NOMO-1 (cell line): ENCODE measurements at regions not wholly inside any gene's neighbourhood (a gene's known extent, or its start where the extent isn't known, plus 50 kb on each side); places are given as distances from the start of the nearest gene placed in this dataset.
"Not testable (repeated sequence)": the region's sequence is repeated elsewhere in the genome, so short reads cannot be mapped to it uniquely, and the experiment has no call there.

ENCODE experiments used
- DNase-seq, 2 experiments: peaks; one replicate each; lab custom pipeline; 2025; ENCODE audit not compliant: unreplicated experiment in 2 of 2; lab: John Stamatoyannopoulos, UW

DNA sequence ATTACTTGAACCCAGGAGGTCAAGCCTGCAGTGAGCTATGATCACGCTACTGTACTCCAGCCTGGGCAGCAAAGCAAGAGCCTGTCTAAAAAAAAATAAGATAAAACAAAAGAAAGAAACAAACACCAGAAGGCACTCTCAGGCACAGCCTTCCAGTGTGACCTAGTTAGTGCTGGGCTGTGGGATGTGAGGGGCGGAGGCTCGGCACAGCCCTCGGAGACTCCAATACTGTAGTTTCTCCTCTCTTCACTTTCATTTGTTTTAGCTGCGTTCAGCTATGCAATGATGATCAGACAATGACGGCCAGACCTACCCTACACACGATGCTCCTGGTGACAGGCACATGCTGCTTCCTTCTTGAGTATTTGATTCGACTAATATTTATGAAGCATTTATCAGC lies 127.7 kb downstream of the SOCS6 start:
- no peak for DNase-seq

DNA sequence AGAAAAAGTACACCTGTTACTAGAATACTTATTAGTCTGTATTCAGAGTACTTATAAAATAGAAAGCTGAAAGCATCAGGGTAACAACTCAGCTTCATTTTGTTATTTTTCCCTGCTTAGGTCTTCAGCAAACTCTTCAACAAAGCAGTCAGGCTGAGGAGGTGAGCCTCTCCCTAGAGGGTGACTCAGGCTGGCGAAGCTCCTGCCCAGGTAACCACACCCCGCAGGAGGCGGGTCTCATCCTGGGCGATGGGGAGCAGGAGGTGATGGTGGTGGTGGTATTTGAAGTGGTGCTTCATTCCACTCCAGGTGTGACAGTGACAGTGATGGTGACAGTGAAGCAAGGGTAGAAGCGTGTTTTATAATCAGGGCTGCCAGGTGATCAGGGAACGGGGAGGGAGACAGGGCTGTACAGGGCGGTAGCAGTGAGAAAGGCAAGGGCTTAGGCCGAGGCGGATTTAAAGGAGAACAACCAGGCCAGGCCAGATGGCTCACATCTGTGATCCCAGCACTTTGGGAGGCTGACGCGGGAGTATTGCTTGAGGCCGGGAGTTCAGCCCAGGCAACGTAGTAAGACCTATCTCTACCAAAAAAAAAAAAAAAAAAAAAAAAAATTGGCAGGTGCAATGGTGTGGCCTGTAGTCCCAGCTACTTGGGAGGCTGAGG lies 127.1 kb downstream of the SOCS6 start:
- DNase-seq: no peak

DNA sequence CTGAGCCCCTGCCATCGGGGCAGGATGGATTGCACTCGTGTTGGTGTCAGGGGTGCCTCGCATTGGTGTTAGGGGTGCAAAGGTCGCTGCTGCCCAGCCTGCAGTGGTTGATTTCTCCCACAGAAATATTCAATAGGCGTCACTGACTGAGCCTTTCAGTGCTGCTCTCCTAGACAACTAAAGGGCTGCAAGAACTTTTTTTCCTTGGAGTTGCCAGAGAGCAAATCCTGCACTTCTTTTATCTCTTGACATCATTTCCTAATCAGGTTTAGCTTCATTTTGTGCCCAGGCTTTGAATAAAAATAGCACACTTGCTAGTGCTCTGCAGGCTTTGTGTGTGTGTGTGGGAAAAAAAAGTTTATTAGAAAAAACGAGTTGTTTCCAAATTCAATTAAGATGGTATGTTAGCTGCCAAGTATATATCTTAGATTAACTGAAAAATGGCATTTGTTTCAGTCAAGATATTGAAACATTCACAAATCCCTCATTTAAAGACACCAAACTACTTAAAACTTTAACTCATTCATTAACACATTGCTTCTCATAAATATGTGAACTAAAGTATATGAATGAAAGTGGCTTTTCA lies 125.6 kb downstream of the SOCS6 start:
- no peak for DNase-seq

DNA sequence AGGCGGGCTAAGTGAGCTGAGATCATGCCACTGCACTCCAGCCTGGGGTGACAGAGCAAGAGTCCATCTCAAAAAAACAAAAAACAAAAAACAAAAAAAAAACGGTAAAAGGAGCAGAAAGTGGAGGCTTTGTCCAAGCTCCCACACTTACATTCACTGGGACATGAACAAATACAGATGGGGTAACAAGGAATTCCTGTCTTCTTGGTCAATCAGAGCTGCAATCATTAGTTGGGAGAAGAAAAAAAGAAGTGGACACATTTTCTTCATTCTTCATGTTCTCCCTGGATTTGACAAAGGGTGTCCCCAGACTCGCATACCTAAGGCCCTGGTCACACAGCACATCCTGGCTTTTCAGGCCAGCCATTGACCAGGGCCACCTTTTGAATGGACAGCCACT lies 124.6 kb downstream of the SOCS6 start:
- no peak for DNase-seq

DNA sequence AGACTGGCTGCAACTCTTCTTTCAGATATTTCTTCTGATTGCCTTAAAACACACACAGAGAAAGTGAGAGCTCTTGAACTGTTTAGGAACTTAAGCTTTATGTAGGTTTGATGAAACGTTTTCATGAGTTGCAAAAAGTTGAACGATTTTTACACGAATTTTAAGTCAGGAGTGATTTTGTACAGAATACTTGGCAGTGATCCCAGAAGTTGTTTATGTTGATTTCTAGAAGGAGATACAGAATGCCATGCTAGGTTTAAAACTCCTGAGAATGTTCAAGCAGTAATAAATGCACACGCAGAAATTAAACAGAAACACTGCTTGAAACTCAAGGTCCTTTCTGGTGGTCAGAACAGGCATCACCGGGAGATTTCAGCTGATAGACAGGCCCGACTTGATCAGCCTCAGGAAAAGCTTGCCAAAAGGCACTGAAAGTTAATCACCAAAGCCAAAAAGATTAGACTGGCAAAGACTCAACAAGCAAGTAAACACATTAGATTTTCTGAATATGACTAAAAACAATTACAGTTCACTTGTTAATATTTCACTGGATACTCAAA lies 123.1 kb downstream of the SOCS6 start:
- no peak for DNase-seq

DNA sequence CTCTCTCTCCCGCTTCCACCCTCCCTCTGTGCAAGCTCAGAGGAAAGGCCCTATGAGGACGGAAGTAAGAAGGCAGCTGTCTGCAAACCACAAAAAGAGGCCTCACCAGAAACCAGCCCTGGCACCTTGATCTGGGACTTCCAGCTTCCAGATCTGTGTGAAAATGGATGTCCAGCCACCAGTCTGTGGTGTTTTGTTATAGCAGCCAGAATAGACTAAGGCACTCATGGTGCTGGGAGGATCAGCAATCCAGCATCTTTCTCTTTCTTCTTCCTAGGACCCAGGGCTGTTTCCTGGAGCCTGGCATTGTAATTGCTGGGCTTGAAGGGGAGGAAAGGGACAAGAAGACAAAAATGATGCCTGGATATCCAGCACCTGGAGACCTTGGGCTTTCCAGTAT lies 122.5 kb downstream of the SOCS6 start:
- DNase-seq: no peak

DNA sequence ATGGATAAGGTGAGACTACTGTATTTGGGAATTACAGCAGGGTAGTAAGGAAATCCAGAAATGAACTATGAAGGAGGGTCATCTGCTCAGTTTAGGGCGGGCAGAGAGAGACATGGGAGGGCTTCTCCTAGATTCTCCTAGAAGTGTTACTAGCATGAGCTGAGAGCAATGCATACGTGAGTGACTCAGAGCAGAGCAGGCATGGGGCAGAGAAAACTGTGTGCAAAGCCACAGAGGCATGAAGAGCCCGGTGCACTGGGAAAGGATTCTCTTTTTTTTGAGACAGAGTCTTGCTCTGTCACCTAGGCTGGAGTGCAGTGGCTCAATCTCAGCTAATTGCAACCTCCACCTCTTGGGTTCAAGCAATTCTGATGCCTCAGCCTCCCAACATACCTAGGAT lies 116.2 kb downstream of the SOCS6 start:
- no peak for DNase-seq

DNA sequence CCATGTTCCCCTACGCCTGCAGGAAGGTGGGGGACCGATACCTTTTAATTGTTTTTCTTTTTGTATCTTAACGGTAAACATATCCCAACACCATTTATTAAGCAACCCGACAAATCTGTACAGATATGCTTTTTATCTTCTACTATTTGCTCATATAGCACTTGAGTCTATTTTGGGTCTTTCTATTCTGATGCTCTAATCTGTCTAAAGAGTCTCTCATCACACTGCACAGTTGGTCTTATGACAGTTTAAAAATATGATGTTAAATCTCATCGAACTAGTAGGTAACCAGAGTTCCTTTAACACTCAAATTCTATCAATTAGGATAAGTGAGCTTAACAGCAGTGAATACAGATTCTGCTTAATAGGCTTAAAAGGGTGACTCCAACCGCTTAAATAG lies 111.6 kb downstream of the SOCS6 start:
- no peak for DNase-seq

DNA sequence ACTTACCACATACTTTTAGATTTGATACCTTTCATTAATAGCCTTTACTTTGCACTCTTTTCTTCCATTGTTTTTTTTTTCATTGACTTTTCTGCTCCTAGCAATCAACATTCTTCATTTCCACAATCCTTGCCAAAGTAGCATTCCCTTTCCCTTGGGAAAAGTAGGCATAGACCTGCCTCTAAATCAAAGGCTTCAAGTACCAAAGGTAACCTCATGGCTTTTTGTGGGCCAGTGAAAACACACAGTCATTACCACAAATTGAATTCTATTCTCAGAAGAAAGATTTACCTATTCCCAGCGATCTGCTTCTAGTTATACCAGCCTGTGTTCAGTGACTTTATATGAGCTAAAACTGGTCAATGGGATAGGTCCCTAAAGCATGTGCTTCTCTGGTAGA lies 109.2 kb downstream of the SOCS6 start:
- no peak for DNase-seq

DNA sequence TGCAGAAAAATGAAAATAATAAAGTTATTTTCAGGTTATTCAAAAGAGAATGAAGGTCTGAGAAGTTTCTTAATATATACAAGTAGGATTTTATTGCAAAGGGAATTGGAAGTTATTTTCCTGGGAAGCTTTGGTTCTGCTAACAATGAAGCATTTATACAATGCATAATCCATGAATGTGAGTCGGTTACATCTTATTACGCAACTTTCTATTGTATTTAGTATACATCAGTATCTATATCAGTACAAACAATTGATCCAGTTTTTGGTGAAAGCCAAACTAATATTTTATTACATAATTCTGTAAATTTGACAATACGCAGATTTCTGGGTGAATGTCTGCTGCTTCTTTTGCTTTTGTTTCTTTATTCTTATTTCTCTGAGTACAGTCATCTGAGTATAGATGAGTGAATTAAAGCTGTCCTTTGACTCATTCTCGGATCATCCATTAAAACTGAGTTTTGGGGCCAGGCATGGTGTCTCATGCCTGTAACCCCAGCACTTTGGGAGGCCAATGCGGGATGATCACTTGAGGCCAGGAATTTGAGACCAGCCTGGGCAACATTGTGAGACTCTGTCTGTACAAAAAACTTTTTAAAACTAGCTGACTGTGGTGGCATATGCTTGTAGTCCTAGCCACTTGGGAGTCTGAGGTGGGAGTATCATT lies 108.5 kb downstream of the SOCS6 start:
- no peak for DNase-seq

DNA sequence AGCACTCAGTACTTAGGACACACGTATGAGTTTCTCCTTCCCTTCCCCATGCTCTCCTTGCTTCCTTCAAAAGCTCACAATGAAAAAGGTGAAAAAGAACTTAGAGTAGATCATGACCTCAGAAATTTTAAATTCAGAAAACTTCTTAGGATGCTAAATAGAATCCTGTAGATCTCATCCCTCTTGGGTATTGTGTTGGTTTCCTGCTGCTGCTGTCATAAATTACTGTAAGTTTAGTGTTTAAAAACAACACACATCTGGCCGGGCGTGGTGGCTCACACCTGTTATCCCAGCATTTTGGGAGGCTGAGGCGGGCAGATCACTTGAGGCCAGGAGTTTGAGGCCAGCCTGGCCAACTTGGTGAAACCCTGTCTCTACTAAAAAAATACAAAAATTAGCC lies 106.9 kb downstream of the SOCS6 start:
- DNase-seq: not testable (repeated sequence)

DNA sequence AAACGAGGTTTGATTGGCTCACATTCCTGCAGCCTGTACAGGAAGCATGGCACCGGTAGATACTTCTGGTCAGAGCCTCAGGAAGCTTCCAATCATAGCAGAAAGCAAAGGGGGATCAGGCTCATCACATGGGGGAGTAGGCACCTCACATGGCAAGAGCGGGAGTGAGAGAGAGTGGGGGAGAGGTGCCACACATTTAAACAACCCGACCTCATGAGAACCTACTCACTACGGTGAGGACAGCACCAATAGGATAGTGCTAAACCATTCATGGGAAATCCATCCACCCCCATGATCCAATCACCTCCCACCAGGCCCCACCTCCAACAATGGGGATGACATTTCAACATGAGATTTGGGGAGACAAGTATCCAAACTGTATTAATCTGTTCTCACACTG lies 105.8 kb downstream of the SOCS6 start:
- no peak for DNase-seq

DNA sequence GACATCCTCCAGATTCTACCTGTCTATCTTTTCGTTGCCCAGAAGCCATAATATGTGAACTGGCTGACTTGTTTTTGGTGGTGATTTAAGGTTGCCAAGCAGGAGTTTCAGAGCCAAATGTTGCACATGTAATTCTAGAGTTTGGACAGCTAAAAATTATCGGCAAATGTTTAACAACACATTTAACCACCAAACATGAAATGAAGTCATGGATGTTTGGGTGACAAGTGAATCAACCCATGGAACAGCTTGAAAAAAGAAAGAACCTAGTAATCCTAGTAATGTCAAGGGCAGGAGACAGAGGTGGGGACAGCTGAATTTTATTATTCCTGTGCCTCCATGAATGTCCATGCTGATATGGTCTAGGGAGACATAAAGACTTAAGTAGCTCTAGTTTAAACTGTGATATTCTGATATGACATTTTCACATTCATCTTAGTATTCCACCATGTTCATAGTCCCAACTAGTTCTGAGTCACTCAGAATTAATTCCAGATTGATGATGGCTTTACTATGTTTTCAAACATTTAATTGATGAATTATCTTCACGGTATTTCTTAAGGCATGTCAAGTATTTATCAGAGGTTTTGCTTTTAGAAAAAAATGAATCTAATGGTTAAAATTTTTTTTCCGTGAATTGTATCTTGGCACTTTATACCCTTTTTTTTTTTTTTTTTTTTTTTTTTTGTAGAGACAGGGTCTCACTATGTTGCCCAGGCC lies 101.7 kb downstream of the SOCS6 start:
- DNase-seq: no peak

DNA sequence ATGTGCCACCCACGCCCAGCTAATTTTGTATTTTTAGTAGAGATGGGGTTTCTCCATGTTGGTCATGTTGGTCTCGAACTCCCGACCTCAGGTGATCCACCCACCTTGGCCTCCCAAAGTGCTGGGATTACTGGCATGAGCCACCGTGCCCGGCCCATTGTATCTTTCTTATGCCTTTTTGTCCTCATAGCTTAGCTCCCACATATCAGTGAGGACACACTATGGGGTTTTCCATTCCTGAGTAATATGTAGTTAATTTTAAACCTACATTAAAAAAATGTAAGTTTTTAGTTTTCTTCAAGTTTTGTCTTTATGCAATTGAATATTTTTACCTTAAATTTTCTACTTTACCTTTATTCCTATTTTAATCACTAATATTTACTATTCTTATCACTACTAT lies 100.2 kb downstream of the SOCS6 start:
- DNase-seq: not testable (repeated sequence)

DNA sequence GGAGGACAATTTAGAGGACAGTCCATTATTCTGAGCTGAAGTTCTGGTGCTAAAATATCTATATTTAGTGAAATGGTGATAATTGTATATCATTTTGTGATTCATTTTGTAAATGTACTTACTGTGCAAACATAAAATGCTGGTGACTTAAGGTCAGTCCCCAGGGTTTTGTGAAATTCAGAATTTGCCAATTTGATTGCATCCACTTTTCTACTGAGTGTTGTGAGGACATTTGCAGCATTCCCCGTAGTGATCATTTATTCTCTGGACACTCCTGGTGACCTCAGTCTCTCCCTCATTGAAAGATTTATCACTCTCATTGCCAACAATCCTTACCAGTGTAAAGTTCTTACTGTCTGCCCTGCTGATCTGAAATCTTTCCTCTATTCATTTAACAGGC lies 98.2 kb downstream of the SOCS6 start:
- no peak for DNase-seq

DNA sequence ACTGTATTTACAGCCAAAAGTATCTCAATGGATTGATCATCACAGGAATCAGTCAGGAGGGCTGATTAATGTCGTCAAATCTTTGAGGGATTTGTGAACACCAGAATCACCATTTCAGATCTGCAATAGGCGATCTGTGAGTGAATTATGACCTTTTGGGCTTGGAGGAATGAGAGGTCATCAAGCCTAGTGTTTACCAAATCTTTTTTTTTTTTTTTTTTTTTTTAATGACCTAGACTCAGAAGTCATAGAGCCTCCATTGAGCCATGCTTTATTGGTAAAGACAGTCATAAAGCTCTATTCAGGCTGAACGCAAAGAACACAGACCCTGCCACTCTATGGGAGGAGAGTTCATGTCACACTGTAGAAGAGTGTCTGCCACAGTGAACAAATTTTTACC lies 97.7 kb downstream of the SOCS6 start:
- DNase-seq: no peak

DNA sequence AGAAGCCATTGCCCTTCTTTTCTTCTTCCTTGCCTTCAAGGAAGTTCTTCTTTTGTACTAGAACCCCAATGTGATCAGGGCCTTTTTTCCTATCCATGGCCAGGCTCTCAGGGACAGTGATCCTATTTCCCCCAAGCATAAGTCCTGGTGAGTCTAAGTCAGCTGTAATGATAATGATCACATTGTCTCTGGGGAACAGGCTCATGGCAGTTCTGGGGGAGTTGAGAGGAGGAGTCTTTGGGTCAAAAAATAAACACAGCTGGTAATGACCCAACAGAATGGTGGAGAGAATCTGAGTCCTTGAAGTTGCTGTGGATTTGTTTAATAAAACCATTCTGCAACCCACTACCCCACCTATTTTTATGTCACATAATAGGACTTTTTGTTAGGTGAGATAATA lies 96.6 kb downstream of the SOCS6 start:
- DNase-seq: no peak

DNA sequence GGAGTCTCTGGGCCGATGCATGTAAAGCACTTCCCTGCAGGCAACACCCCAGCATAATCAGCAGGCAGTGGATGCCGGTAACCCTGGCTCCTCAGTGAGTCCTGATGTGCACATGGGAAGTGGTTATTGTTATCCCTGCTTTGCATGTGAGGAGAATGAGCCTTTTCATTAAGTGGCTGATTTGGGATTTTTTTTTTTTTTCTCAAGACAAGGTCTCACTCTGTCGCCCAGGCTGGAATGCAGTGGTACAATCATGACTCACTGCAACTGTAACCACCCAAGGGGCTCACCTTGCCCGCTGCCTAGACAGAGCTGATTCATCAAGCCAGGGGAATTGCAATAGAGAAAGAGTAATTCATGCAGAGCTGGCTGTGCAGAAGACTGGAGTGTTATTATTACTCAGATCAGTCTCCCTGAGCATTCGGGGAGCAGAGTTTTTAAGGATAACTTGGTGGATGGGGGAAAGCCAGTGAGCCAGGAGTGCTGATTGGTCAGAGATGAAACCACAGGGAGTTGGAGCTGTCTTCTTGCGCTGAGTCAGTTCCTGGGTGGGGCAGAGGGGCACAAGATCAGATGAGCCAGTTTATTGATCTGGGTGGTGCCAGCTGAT lies 95.4 kb downstream of the SOCS6 start:
- DNase-seq: no peak

DNA sequence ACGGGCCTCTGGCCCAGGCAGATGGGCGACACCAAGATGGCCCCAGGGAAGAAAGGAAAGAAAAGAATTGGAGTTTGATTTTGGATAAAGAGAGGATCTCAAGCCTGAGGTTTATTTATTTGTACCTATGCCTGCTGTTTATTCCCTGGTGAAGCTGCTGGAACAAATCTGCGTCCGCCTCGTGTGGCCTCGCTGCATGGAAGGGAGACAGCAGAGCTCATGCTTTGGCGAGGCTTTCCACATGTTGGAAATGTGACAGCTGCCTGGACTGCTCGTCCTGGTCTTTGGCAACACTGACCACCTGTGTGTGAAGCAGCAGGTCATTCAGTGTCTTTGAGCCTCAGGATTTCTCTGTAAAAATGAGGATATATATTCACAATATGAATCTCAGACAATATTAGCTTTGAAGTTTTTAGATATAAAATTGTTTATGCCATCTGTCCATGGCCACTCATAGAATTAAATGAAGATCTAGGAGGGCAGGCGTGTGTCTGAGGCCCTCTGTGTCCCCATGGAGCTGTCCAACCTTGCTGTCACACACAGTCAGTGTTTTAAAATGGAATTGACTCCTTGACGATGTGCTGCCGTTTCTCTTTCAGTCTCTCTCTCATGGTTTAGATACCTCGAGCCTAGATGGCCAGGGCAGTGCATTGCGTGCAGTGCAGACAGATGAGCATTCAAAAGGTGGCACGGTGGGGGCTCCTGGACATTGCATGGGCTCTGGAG lies 94.3 kb downstream of the SOCS6 start:
- no peak for DNase-seq

DNA sequence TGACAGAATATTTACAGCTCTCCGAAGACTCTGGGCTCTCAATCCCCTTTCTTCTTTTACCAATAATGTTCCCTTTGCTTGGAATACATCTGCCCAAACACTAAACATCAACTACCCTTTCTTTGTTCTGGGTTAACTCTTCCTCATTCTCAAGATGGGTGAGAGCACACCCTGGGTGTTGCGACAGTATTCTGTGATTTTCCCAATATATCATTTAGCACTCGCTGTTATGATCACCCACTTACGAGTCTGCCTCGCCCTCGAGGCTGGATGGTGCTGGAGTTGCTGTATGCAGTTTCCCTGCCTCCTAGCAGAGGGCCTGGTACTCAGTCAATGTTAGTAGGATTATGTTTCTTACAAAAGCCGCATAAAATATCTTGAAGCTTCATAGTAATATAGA lies 93.2 kb downstream of the SOCS6 start:
- DNase-seq: peak; percentile 12 to 63
